ENCODE measurements at regions not wholly inside any gene's neighbourhood (a gene's known extent, or its start where the extent isn't known, plus 50 kb on each side); places are given as distances from the start of the nearest gene placed in this dataset.

DNA sequence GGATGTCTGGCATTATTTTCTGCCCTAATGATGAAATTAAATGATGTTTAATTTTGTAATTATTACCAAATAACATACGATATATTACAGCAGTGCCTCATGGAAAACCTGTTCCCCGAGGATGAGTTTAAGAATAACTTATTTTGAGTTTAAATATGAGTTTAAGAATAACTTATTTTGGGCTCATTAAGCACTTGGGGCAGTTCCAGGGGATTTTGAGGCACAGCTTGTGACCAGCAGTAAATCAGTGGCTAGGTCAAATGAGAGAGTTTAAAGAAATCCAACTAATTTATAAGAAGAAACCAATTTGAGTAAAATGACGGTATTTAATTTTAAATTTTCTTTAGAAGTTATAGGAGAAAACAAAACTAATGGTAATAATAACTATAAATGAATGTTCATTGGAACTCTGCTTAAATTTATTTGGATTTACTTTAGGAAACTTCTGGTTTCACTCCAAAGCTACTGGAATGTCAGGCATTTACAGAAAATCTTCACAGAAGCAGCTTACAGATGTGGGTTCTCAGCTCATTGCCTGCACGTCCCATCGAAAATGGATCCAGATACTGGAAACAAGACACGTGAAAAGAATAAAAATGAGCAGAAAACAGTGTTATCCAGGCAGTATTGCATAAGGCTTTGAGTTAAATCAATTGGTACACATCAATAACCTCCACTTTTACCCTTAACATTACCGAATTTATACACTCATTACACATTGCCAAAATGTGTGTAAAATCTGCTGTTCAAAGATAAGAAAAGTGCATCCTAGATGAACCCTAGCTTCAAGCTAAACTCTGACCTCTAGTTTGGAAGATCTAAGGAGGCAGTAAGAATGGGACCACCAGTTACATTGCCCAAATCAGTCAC, 784.5 kb upstream of the IGFBP3 start:
- DNase-seq: no peak

GRCh38 chr7:46696741-46697140, 775.7 kb upstream of the IGFBP3 start:
- no peak for DNase-seq

GRCh38 chr7:46695051-46695708, 774.1 kb upstream of the IGFBP3 start:
- DNase-seq: no peak

DNA sequence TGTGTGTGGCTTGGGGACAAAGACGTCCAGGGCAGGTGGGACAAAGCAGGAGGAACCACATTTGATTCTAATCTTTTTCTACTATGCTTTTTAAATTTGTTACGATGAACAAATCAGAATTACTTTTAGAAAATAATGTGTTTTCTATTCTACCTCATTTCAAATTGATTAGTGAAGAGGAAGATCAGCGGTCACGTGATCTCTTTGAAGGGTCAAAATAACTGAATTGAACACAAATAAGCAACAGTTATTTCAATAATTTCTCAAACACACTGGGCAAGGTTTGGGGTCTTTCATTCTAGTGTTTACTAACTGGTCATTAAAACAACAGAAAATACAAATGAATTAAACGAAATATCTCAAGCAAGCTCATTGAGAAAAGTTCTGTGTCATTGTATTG, 773.0 kb upstream of the IGFBP3 start:
- no peak for DNase-seq

GRCh38 chr7:46687203-46687602, 766.1 kb upstream of the IGFBP3 start:
- DNase-seq: no peak

DNA sequence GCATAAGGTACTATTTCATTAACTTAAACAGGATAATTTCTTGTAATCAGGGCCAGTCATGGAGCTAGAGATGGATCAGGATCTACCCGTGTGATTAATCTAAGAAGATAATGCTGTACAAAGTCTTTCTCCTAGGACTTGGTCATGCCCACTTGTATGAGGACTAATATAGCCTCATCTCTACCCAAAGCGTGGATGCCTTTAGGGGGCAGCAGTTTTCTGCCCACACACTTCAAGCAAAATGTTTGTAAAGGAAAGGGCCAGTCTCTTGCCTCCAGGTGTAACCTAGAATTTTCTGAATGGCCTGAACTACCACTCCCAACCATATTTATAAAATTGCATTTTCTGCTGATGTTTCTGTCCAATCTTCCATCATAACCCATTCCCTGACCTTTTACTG, 764.0 kb upstream of the IGFBP3 start:
- DNase-seq: no peak

- no peak for DNase-seq
Measured at GRCh38 chr7:46682836-46683624, 762.0 kb upstream of the IGFBP3 start.

DNA sequence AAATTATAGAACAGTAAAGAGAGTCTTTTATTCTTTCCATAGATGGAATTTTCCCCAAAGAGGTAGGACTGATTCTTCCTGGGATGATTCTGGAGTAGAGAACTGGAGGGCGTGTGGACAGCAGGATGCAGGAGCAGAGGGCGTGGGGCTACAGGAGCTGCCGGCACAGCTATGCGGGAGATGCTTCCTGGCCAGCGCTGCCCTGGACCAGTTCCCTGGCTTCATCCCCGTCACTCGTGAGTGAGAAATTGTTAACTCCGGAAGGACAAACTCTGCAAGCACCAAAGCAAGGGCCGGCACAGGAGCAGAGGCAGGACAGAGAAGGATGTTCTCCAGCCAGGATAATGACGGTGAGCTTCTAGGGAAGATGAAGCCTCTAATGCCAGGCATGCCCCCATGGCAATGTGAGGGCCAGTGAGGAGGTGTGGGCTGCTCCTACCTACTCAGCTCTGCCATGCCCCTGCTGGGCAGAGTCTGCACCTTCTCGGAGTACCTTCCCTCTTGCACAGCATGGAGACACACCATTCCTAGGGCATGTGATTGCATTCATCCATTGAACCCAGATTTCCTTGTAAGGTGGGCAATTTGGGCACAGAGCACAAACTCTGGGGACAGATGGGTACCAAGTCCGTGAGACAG, 760.9 kb upstream of the IGFBP3 start:
- no peak for DNase-seq

DNA sequence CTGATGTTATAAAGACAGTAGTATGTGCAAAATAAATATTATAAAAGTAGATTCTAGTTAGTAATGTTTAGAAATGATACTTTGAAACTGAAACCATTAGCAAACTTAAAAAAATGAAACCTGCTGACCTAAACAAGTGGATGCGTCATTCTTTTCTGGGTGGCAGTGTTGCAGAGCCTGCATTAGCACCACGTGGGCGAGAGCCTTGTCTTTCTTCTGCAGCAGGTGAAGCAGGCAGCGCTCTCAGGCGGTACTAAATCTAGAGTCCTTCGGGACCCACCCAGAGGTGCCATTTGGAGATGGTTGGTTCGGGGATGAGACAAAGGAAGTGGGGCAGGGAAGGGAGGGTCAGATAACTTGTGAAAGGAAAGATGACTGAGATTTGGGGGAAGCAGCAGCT, 759.1 kb upstream of the IGFBP3 start:
- DNase-seq: no peak

GRCh38 chr7:46679671-46680070, 758.6 kb upstream of the IGFBP3 start:
- no peak for DNase-seq

DNA sequence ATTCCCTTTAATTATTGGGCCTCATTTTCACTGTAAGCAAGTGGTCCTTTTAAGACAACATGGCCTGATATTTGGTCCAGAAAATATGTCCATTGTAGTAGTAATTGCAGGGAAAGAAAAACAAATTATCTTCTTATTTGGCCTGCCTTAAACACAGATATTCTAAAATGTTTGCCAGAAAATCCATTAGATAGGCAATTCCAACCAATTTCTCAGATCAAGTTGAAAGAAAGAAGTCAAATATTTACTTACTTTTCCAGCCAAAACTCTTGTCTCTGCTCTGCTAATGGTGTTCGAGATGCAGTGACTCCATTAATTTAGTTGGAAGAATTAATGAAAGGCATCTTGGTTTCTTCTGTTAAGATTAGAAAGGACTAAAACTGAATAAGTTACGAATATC, 757.3 kb upstream of the IGFBP3 start:
- DNase-seq: no peak

GRCh38 chr7:46675456-46675855, 754.4 kb upstream of the IGFBP3 start:
- no peak for DNase-seq

GRCh38 chr7:46672861-46673260, 751.8 kb upstream of the IGFBP3 start:
- DNase-seq: no peak

DNA sequence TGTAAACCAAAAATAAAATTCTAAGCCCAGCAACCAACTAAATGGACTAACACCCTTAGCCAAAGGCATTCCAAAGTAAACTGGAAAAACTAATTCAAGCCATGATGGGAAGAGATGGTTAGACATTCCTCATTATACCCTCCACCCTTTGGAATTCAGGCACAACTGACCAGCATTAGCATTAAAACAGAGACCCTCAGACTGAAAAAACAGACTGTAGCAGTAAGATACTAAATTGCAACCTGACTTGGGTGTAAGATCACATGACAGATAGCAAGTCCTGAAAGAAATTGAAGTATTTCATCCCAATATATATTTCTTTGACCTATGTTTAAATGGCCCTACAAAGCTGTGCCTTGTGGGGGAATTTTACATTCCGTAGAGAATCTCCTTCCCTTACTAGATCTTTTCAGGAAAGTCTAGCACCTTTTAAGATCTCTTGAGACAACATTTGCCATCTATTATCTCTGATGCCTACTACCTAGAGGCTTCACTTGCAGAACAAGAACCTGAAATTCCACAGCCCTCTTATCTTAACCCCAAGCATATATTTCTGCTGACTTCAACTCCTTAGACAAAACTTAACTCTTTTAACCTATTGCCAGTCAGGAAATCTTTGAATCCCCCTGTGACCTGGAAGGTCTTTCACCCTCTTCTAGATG, 750.2 kb upstream of the IGFBP3 start:
- no peak for DNase-seq

- no peak for DNase-seq
Measured at GRCh38 chr7:46669028-46669427, 748.0 kb upstream of the IGFBP3 start.

- DNase-seq: no peak
Measured at GRCh38 chr7:46664453-46664852, 743.4 kb upstream of the IGFBP3 start.

- no peak for DNase-seq
Measured at GRCh38 chr7:46663025-46663424, 742.0 kb upstream of the IGFBP3 start.

DNA sequence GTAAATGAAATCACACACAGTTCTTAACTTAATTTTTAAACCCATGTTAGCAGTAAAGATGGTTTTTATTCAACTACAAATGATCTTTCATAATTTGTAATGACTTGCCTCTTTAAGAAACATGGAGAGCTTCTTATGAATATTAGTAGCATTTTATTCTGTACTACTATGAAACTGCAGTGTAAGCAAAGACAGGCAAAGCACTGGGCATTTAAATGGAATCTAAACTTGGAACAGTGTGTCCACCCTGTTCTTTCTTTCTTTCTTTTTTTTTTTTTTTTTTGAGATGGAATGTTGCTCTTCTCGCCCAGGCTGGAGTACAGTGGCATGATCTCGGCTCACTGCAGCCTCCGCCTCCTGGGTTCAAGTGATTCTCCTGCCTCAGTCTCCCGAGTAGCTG, 740.4 kb upstream of the IGFBP3 start:
- DNase-seq: no peak

- DNase-seq: no peak
Measured at GRCh38 chr7:46660402-46660980, 739.4 kb upstream of the IGFBP3 start.

GRCh38 chr7:46658281-46658680, 737.2 kb upstream of the IGFBP3 start:
- no peak for DNase-seq

DNA sequence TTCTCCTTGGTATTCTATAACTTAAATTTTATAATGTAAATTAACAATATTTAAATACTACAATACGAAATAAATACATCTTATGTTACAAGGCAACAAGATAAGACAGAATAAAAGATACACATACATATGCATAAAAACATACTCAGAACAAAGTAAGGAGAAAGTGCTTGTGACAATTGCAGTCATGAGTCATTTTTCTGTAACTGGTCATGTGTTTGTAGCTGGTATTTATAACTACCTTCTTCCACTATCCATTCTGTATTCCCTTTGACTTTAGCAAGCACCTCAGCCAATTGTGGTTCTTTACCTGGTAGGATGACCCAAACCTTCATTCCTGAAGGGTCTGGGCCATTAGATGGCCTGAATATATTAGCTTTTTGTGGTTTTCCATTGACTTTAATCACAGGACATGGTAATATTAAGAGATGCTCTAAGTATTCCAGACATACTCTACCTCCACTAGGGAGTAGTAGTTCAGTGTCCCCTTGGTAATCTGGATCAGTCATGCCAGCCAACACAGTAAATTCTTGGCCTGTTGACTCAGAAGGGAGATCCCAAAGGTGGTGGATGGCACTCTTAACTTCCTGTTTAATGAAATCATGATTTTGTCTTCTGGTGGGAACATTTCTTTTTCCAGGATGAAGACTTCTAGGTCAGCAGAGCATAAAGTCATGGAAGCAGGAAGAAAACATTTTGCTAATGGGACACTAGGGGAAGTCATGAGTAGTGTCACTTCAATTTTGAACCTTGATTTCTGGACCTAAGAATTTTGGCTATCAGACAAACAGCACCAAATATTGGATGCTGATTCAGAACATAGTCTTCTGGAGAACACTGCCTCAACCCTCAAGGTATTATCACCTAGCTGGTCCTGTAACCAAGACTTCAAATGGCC, 733.7 kb upstream of the IGFBP3 start:
- no peak for DNase-seq

All from NCI-H446 treated with DMSO at 0.1 percent for 48 hours (cell line).